ENCODE measurements at regions not wholly inside any gene's neighbourhood (a gene's known extent, or its start where the extent isn't known, plus 50 kb on each side); places are given as distances from the start of the nearest gene placed in this dataset.

DNA sequence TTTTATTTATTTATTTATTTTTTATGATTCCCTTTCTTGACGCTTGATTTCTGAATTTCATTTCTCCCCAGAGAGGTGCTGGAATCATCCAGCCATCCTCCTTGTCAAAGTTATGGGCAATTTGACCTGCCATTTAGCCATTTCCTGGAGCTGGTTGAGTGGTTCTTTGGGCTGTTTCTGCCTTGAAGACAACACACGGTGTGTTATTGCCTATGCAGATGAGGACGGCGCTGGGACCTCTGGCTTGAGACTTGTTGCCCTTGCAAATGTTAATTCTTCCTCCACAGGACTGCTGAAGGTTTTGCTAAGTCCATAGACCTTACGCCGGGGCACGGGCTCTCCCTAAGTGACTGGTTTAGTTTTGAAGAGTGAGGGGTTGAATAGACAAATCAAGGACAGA, 147.9 kb upstream of the PLET1 start:
- no peaks in the 10 kb centered on the region for H3K4me1 ChIP-seq
- DNase-seq: no peak
- H3K4me3 ChIP-seq: no peak overlapping the region
- H3K36me3 ChIP-seq: no peaks in the 10 kb centered on the region
- TF ChIP-seq, protein P1, sequence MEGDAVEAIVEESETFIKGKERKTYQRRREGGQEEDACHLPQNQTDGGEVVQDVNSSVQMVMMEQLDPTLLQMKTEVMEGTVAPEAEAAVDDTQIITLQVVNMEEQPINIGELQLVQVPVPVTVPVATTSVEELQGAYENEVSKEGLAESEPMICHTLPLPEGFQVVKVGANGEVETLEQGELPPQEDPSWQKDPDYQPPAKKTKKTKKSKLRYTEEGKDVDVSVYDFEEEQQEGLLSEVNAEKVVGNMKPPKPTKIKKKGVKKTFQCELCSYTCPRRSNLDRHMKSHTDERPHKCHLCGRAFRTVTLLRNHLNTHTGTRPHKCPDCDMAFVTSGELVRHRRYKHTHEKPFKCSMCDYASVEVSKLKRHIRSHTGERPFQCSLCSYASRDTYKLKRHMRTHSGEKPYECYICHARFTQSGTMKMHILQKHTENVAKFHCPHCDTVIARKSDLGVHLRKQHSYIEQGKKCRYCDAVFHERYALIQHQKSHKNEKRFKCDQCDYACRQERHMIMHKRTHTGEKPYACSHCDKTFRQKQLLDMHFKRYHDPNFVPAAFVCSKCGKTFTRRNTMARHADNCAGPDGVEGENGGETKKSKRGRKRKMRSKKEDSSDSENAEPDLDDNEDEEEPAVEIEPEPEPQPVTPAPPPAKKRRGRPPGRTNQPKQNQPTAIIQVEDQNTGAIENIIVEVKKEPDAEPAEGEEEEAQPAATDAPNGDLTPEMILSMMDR (IDR thresholded peaks at IDR 0.05; ENCODE audit: borderline replicate concordance): no peak
- H3K27ac ChIP-seq (replicated peaks): no peak overlapping the region
- intact Hi-C loops (cut with micrococcal nuclease): no loop called here
- peaks cover 2% of the 10 kb centered on the region for H3K9me3 ChIP-seq (replicated peaks)
- peaks cover 9% of the 10 kb centered on the region for H3K27me3 ChIP-seq (ENCODE audit: low read depth)

DNA sequence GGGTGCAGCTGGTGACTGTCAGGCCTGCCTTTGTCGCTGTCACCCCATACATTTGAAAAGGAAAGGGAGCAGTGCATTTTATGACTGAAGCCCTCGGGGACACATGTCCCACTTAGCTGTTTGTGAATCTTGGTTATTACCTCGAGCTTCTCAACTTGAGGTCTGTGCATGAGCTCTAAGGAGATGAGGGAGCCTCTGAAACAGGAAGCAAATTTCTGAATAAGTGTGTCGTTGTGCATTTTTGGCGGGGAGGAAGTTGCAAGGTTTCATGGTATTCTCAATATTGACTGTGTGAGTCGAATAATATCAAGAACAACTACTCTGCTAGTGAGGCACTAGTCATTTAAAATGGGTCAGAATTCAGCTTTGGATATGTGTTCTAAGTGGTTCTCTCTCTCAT, 149.7 kb upstream of the PLET1 start:
- TF ChIP-seq, protein P1 (IDR thresholded peaks at IDR 0.05; ENCODE audit: borderline replicate concordance): no peak
- no peak overlapping the region for H3K4me3 ChIP-seq
- intact Hi-C loops (cut with micrococcal nuclease): no loop called here

DNA sequence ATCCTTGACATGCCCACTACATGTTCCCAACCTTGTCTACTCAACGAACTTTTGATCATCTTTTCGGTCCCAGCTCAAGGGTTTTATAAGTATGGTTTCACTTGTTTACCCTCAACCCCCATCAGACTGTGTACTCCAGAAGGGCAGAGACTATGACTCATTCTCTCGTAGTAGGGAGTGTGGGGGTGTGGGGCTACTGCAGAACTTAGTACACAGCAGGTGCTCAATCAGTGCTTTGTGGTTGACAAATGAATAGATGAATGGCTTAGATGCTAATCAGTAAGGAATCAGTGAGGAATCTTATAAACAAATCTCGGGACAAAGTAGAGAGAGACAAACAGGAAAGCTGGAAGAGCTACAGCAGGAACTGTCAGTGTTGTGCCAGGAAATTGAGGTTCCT, 151.7 kb upstream of the PLET1 start:
- Histone ChIP-seq H3K9me3 (replicated peaks) (peaks cover 24% of the 10 kb centered on the region), H3K4me1 (no peaks in the 10 kb centered on the region), H3K27me3 (ENCODE audit: low read depth) (peaks cover 8% of the 10 kb centered on the region), H3K27ac (replicated peaks) (no peak overlapping the region), H3K4me3 (no peak overlapping the region), H3K36me3 (no peaks in the 10 kb centered on the region)
- intact Hi-C loops (cut with micrococcal nuclease): no loop called here
- no peak for DNase-seq
- TF ChIP-seq, protein P1 (IDR thresholded peaks at IDR 0.05; ENCODE audit: borderline replicate concordance): no peak

More for the DNA sequence above, 149.7 kb upstream of the PLET1 start:
- no peaks in the 10 kb centered on the region for H3K36me3 ChIP-seq
- H3K4me1 ChIP-seq: no peaks in the 10 kb centered on the region
- peaks cover 20% of the 10 kb centered on the region for H3K9me3 ChIP-seq (replicated peaks)
- H3K27ac ChIP-seq (replicated peaks): no peak overlapping the region
- peaks cover 9% of the 10 kb centered on the region for H3K27me3 ChIP-seq (ENCODE audit: low read depth)
- DNase-seq: no peak

DNA sequence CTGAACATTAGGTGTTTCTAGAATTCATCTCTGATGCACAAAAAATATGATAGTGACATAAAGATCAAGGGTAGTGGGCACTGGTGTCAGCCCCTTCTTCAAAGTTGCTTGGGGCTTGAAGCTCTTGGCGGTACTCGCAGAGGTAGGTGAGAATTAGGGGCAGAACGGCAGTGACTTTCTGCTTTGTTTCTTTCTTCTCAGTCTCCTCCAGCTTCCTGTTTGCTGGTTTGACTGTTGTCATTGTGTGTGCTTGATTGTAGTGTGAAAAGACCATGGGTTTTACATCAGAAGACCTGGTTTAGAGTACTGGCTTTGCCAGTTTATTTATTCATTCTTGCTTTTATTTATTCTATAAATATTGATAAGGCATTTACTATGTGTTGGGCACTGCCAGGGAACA, 156.7 kb upstream of the PLET1 start:
- H3K9me3 ChIP-seq (replicated peaks): peaks cover 24% of the 10 kb centered on the region
- no peaks in the 10 kb centered on the region for H3K27me3 ChIP-seq (ENCODE audit: low read depth)
- H3K27ac ChIP-seq (replicated peaks): no peak overlapping the region
- H3K4me1 ChIP-seq: no peaks in the 10 kb centered on the region
- no peak for DNase-seq
- H3K4me3 ChIP-seq: no peak overlapping the region
- intact Hi-C loops (cut with micrococcal nuclease): no loop called here
- no peaks in the 10 kb centered on the region for H3K36me3 ChIP-seq
- TF ChIP-seq, protein P1 (IDR thresholded peaks at IDR 0.05; ENCODE audit: borderline replicate concordance): no peak

DNA sequence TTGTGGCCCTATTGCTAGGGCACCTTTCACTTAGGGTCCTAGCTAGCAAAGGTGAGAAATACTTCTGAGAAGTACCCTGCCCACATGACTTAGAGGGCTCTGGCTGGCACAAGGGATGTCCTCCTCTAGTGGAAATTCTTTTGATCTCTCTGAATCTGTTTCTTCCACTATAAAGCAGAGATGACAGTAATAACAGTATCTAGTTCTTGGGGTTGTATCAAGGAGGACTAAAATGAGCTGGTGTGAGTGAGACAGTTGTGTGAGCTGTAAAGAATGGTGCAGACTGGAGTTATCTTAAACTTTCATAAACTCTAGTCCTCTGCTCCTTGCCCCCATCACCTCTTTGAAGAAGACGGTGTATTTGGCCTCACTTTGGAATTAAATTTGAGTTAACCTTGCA, 157.8 kb upstream of the PLET1 start:
- Histone ChIP-seq H3K4me3 (no peak overlapping the region), H3K36me3 (no peaks in the 10 kb centered on the region), H3K27me3 (ENCODE audit: low read depth) (peaks cover 6% of the 10 kb centered on the region), H3K9me3 (replicated peaks) (peaks cover 23% of the 10 kb centered on the region), H3K27ac (replicated peaks) (no peak overlapping the region), H3K4me1 (no peaks in the 10 kb centered on the region)
- DNase-seq: no peak
- intact Hi-C loops (cut with micrococcal nuclease): no loop called here
- TF ChIP-seq, protein P1 (IDR thresholded peaks at IDR 0.05; ENCODE audit: borderline replicate concordance): no peak

DNA sequence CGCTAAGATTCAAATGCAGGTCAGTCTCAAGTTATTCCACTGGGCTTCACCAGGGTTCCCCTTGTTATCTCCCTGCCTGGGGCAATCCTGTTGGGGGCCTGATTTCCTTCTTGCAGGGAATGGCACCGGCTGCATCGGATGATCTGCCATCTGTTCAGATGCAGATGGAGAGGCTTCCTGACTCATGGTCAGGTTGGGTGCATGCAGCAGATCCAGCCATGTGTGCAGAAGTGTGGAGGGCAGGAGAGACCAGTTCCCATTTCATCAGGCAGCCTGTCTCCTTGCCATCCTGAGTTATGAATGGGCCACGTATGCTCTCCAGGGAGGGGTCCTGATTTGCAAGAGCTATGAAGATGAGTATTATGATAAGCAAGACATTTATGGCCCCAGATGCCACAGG, 161.2 kb upstream of the PLET1 start:
- Histone ChIP-seq H3K27ac (replicated peaks) (no peak overlapping the region), H3K36me3 (no peaks in the 10 kb centered on the region), H3K27me3 (ENCODE audit: low read depth) (peaks cover 6% of the 10 kb centered on the region), H3K4me3 (no peak overlapping the region), H3K9me3 (replicated peaks) (peaks cover 5% of the 10 kb centered on the region), H3K4me1 (no peaks in the 10 kb centered on the region)
- intact Hi-C loops (cut with micrococcal nuclease): no loop called here
- TF ChIP-seq, protein P1 (IDR thresholded peaks at IDR 0.05; ENCODE audit: borderline replicate concordance): no peak
- DNase-seq: no peak
